HAP-1 (cell line): ENCODE measurements at regions not wholly inside any gene's neighbourhood (a gene's known extent, or its start where the extent isn't known, plus 50 kb on each side); places are given as distances from the start of the nearest gene placed in this dataset.

Experiments used
- DNase-seq, 2 experiments: peaks; one replicate each; pipeline ENCODE4 v3.0.0-alpha.2; 2016 to 2020; ENCODE audit warnings: low spot score in 2 of 2
- H3K27me3 ChIP-seq: fragments of 250-450 bp; sonication (Bioruptor Pico); 2 replicates; pipeline ENCODE4 v1.5.1; 2020; ENCODE audit warnings: low read depth, mild to moderate bottlenecking, moderate library complexity
- H3K36me3 ChIP-seq: fragments of 250-450 bp; sonication (Bioruptor Pico); replicated peaks from 2 replicates; pipeline ENCODE4 v1.5.1; 2020; ENCODE audit warnings: mild to moderate bottlenecking
- H3K4me1 ChIP-seq: fragments of 250-450 bp; sonication (Bioruptor Pico); 2 replicates; pipeline ENCODE4 v1.5.1; 2020; ENCODE audit warnings: mild to moderate bottlenecking
- H3K4me3 ChIP-seq: fragments of 250-450 bp; sonication (Bioruptor Pico); 2 replicates; pipeline ENCODE4 v1.5.1; 2020; ENCODE audit warnings: mild to moderate bottlenecking, moderate library complexity
- H3K9me3 ChIP-seq: fragments of 250-450 bp; sonication (Bioruptor Pico); 2 replicates; pipeline ENCODE4 v1.5.1; 2020; ENCODE audit warnings: mild to moderate bottlenecking, moderate library complexity
- in situ Hi-C: fragments of 300-500 bp; cut with MboI; formaldehyde crosslinking; loops from 3 replicates; pipeline ENCODE4 v1.14.3; 2020; ENCODE audit warnings: low sequenced_read_pairs, inconsistent platforms, mixed read lengths

GRCh38 chr5:35488055-35488454 is 129.6 kb upstream of the SPEF2 start:
- DNase-seq: no peak
- peaks cover 9% of the 10 kb centered on the region for H3K4me1 ChIP-seq
- in situ Hi-C loops: no loop called here
- no peaks in the 10 kb centered on the region for H3K9me3 ChIP-seq
- H3K27me3 ChIP-seq: no peaks in the 10 kb centered on the region
- H3K4me3 ChIP-seq: no peak overlapping the region
- no peaks in the 10 kb centered on the region for H3K36me3 ChIP-seq

DNA sequence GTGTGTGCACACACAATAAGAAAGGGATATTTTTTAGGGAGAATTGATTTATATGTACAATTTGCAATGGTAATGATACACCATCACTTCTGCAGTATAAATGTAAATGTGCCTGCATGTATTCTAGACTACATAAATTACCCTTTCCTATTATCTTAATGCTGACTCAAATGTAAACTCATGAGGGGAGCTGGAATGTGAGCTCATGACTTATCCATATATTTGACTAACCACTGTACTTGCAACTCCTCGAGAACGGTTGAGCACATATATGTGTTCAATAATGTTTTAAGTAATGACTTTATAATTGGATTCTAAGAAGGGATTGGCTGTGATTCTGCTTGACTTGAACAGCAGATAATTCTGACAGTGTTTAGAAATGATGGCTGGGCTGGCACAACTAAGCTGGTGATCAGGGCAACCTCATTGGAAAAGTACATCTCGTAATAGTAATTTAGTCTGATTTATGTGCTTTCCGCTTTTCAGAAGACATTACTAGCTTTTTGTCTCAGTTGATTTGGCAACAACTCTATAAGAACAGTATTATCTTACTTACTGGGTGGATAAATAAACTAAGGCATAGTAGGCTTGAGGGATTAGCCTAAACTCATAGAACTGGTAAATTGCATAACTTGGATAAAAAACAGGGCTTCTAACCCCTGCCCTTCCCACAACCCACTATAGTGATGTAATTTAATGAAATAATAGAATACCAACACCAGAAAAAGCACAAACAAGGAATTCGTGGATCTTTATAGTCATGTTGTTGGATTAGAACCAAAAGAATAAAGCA is 130.2 kb upstream of the SPEF2 start:
- H3K4me3 ChIP-seq: no peak overlapping the region
- no peaks in the 10 kb centered on the region for H3K36me3 ChIP-seq
- DNase-seq: no peak
- peaks cover 9% of the 10 kb centered on the region for H3K4me1 ChIP-seq
- H3K9me3 ChIP-seq: no peaks in the 10 kb centered on the region
- in situ Hi-C loops: no loop called here
- H3K27me3 ChIP-seq: no peaks in the 10 kb centered on the region

DNA sequence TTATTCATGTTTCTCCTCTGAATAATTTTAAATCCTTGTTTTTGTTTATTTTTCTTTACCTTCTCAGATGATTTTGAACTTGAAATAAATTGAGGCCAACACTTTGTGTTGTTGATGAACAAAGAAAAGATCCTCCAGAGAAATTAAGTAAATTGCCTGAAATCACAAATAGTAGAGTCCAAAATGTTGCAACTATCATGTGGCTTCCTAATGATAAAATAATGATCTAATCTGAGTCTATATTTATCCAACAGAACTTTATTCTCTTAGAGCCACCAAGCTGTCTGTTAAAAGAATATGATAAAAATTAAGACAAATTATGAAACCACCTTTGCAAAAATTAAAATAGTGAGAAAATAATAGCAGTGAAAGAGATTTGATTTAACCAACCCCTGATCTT is 132.2 kb upstream of the SPEF2 start:
- no peak for DNase-seq
- in situ Hi-C loops: no loop called here
- Histone ChIP-seq H3K4me1 (peaks cover 9% of the 10 kb centered on the region), H3K9me3 (no peaks in the 10 kb centered on the region), H3K4me3 (no peak overlapping the region), H3K27me3 (no peaks in the 10 kb centered on the region), H3K36me3 (no peaks in the 10 kb centered on the region)

DNA sequence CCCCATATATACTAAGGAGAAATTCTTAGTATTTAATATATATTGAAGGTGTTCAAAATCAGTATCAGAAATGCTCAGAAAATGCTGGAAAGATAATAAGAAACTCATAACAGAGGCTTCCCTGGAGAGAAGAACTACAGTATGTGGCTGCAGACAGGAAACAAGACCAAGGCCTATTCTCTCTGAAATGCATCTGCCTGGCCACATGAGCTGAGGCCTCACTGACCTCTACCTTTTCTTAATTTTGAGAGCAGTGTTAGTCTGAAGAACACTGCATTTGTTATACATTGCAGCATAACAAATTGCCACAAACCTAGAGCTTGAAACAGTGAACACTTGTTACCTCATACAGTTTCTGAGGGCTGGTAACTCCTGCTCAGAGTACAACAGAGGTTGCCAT is 133.4 kb upstream of the SPEF2 start:
- in situ Hi-C loops: no loop called here
- H3K27me3 ChIP-seq: no peaks in the 10 kb centered on the region
- no peak overlapping the region for H3K4me3 ChIP-seq
- no peaks in the 10 kb centered on the region for H3K36me3 ChIP-seq
- no peaks in the 10 kb centered on the region for H3K9me3 ChIP-seq
- DNase-seq: no peak
- peaks cover 9% of the 10 kb centered on the region for H3K4me1 ChIP-seq

DNA sequence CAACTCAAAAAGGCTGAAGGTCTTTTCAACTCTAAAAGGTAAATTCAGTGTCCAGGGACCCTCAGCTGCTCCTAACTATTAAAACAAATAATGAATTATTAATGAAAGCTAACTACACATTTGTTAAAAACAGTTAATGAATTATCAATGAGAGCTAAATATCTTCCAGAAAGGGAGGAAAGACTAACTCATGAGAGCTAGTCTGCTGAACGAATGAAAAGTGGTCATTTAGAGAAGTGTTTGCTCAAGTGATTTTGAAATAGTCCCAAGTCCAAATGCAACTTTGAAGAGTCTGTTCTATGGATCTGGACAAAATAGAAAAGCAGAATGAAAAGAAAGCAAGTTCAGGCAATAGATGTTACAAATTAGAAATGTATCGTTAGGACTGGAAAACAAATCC is 133.9 kb upstream of the SPEF2 start:
- no peak overlapping the region for H3K4me3 ChIP-seq
- no peaks in the 10 kb centered on the region for H3K27me3 ChIP-seq
- peaks cover 9% of the 10 kb centered on the region for H3K4me1 ChIP-seq
- H3K36me3 ChIP-seq: no peaks in the 10 kb centered on the region
- DNase-seq: no peak
- H3K9me3 ChIP-seq: no peaks in the 10 kb centered on the region
- in situ Hi-C loops: no loop called here

DNA sequence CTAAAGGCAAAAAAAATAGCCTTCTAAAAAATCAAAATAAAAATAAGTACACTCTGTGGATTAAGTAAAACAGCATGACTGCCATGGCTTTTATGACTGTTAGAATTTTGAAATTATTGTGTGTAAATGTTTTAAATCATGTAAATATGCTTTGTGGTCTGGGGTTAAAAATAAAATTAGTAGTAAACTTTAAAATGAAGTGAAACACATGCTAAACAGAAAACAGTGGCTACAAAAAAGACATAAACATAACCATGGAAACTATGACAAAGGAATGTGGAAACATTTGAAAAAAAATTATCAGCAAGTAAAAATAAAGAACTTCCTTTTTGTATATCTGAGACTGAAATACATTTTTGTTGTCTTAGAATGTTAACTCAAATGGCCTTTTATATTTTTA is 134.5 kb upstream of the SPEF2 start:
- Histone ChIP-seq H3K4me1 (peaks cover 9% of the 10 kb centered on the region), H3K36me3 (no peaks in the 10 kb centered on the region), H3K4me3 (no peak overlapping the region), H3K9me3 (no peaks in the 10 kb centered on the region), H3K27me3 (no peaks in the 10 kb centered on the region)
- no peak for DNase-seq
- in situ Hi-C loops: no loop called here

GRCh38 chr5:35482167-35482755 is 135.4 kb upstream of the SPEF2 start:
- Histone ChIP-seq H3K4me3 (no peak overlapping the region), H3K27me3 (no peaks in the 10 kb centered on the region), H3K36me3 (no peaks in the 10 kb centered on the region), H3K9me3 (no peaks in the 10 kb centered on the region), H3K4me1 (peaks cover 9% of the 10 kb centered on the region)
- in situ Hi-C loops: no loop called here
- DNase-seq: no peak

DNA sequence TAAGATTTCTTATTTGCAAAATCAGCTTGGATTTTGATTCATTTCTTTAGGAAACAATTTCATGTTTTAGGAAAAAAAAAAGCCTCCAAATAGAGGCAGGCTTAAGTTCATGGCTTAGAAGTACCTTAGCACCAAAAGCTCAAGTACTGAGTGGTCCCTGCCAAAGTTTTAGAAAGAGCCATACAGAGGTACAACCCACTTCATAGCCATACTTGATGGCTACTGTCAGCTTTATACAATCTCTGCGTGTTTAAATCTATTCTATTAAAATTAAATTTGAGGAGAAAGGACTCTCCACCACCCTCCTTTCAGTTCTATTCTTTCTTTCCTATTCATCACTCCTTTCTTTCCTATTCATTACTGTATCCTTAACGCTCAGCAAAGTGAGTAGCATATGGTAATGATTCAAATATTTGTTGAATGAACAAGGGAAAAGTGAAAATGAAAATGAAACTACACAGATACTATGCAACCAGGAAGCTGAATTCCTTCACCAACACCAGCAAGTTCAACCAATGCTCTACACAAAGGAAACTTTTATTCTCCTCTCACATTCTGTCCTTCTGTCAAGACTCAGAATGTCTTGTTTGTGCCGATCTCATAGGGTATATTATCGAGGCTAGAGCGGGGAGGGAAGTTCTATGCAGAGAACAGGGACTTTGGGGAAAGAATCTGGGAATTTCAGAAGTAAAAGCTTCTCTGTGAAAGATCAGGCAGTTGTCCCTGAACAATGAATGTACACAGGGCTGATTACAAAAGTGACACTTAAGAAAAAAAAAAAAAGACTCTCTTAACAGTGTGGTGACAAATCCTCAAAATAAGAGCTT is 138.6 kb upstream of the SPEF2 start:
- peaks cover 4% of the 10 kb centered on the region for H3K4me1 ChIP-seq
- in situ Hi-C loops: no loop called here
- H3K9me3 ChIP-seq: no peaks in the 10 kb centered on the region
- no peaks in the 10 kb centered on the region for H3K36me3 ChIP-seq
- no peaks in the 10 kb centered on the region for H3K27me3 ChIP-seq
- no peak overlapping the region for H3K4me3 ChIP-seq
- DNase-seq: no peak

- no peaks in the 10 kb centered on the region; the same call in 1 of the 2 replicates for H3K4me1 ChIP-seq
- no peak for DNase-seq
- no peak overlapping the region for H3K4me3 ChIP-seq
- H3K27me3 ChIP-seq: no peaks in the 10 kb centered on the region
- H3K9me3 ChIP-seq: no peaks in the 10 kb centered on the region
- no peaks in the 10 kb centered on the region for H3K36me3 ChIP-seq
- in situ Hi-C loops: no loop called here
These were observed 139.8 kb upstream of the SPEF2 start for GRCh38 chr5:35477911-35478310.

DNA sequence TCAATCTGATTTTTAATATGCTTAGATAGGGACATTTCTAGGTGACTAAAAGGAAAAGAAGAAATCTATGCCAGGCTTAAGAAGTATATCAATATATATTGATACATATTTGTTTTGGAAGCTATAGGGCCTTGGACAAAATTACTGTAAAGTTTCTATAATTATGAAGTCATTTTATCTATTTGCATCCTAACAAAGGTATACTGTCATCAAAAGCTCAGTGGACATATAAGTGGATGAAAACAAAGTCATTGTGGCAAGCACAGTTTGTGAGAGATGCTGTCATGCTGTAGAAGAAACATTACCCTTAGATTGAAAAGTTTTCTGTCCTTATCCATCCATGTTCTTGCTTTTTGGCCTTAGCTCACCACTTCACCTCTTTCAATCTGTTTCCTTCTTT is 140.3 kb upstream of the SPEF2 start:
- H3K36me3 ChIP-seq: no peaks in the 10 kb centered on the region
- no peak overlapping the region for H3K4me3 ChIP-seq
- DNase-seq: no peak
- in situ Hi-C loops: no loop called here
- no peaks in the 10 kb centered on the region for H3K9me3 ChIP-seq
- no peaks in the 10 kb centered on the region for H3K27me3 ChIP-seq
- H3K4me1 ChIP-seq: no peaks in the 10 kb centered on the region; the same call in 1 of the 2 replicates

DNA sequence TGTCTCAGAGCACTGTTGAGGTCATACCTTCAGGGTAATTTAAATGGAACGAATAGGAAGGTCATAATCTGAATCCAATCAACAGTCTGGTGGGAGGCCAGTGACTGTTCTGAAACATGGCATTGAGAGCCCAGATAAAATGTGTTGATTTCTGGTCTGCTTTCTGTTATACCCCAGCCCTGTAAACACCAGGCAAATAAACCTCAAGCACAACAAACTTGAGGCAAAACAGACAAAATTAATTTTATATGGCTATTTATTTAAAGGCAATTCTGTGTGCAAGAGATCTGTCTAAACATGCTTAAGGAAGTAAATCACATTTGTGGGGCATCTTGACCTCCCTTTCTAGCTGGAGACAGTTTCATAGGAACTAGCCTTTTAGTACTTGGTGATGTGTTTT is 140.9 kb upstream of the SPEF2 start:
- Histone ChIP-seq H3K36me3 (no peaks in the 10 kb centered on the region), H3K4me1 (no peaks in the 10 kb centered on the region; the same call in 1 of the 2 replicates), H3K9me3 (no peaks in the 10 kb centered on the region), H3K4me3 (no peak overlapping the region), H3K27me3 (no peaks in the 10 kb centered on the region)
- in situ Hi-C loops: no loop called here
- DNase-seq: no peak

DNA sequence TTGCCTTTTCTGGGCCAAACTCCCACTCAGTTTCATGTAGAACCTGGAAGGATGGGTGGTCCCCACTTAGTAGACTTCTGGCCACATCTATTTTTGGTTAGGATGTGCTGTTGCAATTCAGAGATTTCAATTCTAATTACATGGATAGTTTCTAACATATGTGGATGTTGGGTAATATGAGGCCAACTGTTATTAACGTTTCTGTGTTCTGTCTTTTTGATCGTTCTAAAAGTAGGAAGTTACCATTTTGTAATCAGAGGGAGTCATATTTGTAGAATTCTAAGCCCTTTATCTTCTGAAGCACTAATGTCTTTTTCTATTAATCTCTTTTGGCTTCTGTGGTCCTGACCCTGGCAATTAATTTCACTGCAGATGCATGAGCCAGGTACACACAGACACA is 141.6 kb upstream of the SPEF2 start:
- no peaks in the 10 kb centered on the region for H3K36me3 ChIP-seq
- no peaks in the 10 kb centered on the region; the same call in 1 of the 2 replicates for H3K4me1 ChIP-seq
- H3K27me3 ChIP-seq: no peaks in the 10 kb centered on the region
- no peak for DNase-seq
- H3K4me3 ChIP-seq: no peak overlapping the region
- no peaks in the 10 kb centered on the region for H3K9me3 ChIP-seq
- in situ Hi-C loops: no loop called here

DNA sequence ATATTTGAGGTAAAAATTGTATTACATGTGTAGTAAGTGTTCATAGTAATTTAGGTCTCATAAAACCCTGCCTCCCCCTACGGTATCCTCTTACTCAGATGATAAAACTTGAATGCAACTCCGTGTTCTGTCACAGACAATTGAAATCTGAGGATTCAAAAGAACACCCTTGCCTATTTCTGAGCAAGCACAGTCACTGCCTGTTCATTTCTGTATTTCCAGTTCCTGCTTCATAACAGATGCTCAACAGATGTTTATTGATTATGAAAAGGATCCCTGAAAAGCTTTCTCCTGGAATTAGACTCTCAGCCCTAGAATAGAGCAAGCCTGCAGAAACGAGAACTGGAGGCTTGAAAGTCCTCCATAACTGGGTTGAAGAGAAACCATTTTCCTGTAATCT is 144.1 kb upstream of the SPEF2 start:
- H3K27me3 ChIP-seq: no peaks in the 10 kb centered on the region
- in situ Hi-C loops: no loop called here
- no peaks in the 10 kb centered on the region for H3K36me3 ChIP-seq
- H3K9me3 ChIP-seq: no peaks in the 10 kb centered on the region
- no peak for DNase-seq
- H3K4me1 ChIP-seq: no peaks in the 10 kb centered on the region
- H3K4me3 ChIP-seq: no peak overlapping the region

DNA sequence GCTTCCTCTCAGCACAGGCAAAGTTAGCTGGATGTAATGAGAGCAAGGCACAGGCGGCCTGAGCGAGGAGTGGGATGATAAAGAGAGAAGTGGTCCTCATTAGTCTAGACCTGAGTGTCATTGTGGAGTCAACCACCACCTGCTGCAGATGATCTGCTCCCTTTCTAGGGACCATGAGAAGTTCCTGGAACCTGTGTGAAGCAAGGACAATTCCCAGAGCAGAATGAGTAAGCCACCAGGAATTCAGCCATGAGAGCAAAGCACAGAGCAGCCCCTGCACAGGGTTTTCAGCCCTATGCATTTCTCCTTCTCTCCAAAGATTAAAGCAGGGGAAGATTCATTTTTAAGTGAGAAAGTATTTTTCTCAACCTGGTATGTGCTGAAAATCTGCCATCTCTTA is 146.8 kb upstream of the SPEF2 start:
- H3K4me1 ChIP-seq: no peaks in the 10 kb centered on the region
- no peaks in the 10 kb centered on the region for H3K27me3 ChIP-seq
- no peak overlapping the region for H3K4me3 ChIP-seq
- DNase-seq: no peak
- no peaks in the 10 kb centered on the region for H3K9me3 ChIP-seq
- in situ Hi-C loops: no loop called here
- no peaks in the 10 kb centered on the region for H3K36me3 ChIP-seq
